ENCODE measurements at regions not wholly inside any gene's neighbourhood (a gene's known extent, or its start where the extent isn't known, plus 50 kb on each side); places are given as distances from the start of the nearest gene placed in this dataset.
"Not testable (repeated sequence)": the region's sequence is repeated elsewhere in the genome, so short reads cannot be mapped to it uniquely, and the experiment has no call there.

- no peak for TF ChIP-seq CTCF (IDR thresholded peaks at IDR 0.05)
- H3K4me3 ChIP-seq, result no peak overlapping the region
- no peak for DNase-seq (ENCODE audit: low spot score)
- no peak overlapping the region for H3K27ac ChIP-seq
Measured at GRCh38 chr3:107920538-107920937, 170.3 kb downstream of the CD47 start.

- no peak for DNase-seq (ENCODE audit: low spot score)
- no peak for TF ChIP-seq CTCF (IDR thresholded peaks at IDR 0.05)
- no peak overlapping the region for H3K27ac ChIP-seq
- H3K4me3 ChIP-seq, result no peak overlapping the region
Measured at GRCh38 chr3:107919239-107919638, 171.6 kb downstream of the CD47 start.

- H3K4me3 ChIP-seq, result no peak overlapping the region
- no peak for DNase-seq (ENCODE audit: low spot score)
- H3K27ac ChIP-seq, result no peak overlapping the region
- no peak for TF ChIP-seq CTCF (IDR thresholded peaks at IDR 0.05)
Measured at GRCh38 chr3:107916171-107916570, 174.7 kb downstream of the CD47 start.

GRCh38 chr3:107915706-107916105 lies 175.1 kb downstream of the CD47 start:
- Histone ChIP-seq H3K27ac (no peak overlapping the region), H3K4me3 (no peak overlapping the region)
- DNase-seq (ENCODE audit: low spot score), result no peak
- TF ChIP-seq CTCF (IDR thresholded peaks at IDR 0.05), result no peak

DNA sequence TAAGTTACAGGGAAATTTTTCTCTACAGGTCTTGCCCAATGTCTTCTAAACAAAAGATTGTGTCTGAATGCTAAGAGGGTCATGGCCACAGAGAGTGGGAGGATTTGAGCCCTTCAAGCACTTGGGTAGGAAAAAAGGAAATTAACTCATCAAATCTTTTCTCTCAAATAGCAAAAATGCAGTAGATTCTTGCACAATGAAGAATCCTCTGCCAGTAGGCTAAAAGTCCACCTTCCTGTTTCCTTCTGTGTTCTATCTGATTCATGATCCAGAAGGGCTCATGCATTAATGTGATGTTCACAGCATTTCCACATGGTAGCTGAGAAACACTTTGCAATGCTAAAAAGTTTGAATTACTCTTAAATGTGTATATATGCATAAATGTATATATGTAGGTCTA lies 177.1 kb downstream of the CD47 start:
- Histone ChIP-seq H3K27ac (no peak overlapping the region), H3K4me3 (no peak overlapping the region)
- no peak for TF ChIP-seq CTCF (IDR thresholded peaks at IDR 0.05)
- no peak for DNase-seq (ENCODE audit: low spot score)

- no peak for TF ChIP-seq CTCF (IDR thresholded peaks at IDR 0.05)
- DNase-seq (ENCODE audit: low spot score), result no peak
- Histone ChIP-seq H3K4me3 (no peak overlapping the region), H3K27ac (no peak overlapping the region)
Measured at GRCh38 chr3:107911337-107912000, 179.4 kb downstream of the CD47 start.

- no peak for TF ChIP-seq CTCF (IDR thresholded peaks at IDR 0.05)
- DNase-seq (ENCODE audit: low spot score), result no peak
- Histone ChIP-seq H3K27ac (no peak overlapping the region), H3K4me3 (no peak overlapping the region)
Measured at GRCh38 chr3:107910713-107911259, 180.0 kb downstream of the CD47 start.

DNA sequence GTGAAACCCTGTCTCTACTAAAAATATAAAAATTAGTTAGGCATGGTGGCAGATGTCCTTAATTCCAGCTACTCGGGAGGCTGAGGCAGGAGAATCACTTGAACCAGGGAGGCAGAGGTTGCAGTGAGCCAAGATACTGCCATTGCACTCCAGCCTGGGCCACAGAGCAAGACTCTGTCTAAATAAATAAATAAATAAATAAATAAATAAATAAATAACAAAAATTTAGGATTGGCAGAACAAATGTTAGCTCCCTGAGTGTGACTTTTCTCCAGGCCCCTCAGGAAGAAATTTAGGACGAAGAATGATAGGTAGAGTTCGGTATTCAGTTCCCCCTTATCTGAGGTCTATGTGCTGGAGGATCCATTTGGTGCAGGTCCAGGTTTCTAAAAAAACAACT lies 181.2 kb downstream of the CD47 start:
- H3K27ac ChIP-seq; DNase-seq (ENCODE audit: low spot score): not testable (repeated sequence)

More for the DNA sequence above, 181.2 kb downstream of the CD47 start:
- not testable (repeated sequence) for H3K4me3 ChIP-seq

Measured in coronary artery (tissue), 2 donors.